Lower leg skin (tissue), 3 donors: ENCODE measurements at regions not wholly inside any gene's neighbourhood (a gene's known extent, or its start where the extent isn't known, plus 50 kb on each side); places are given as distances from the start of the nearest gene placed in this dataset.

Source experiments
- POLR2A ChIP-seq, 2 donors: fragments of 450-650 bp; IDR thresholded peaks; one replicate each; pipeline ENCODE4 v1.6.1; 2016 to 2017; ENCODE audit warnings: antibody characterized with exemption in 2 of 2, mild to moderate bottlenecking in 1 of 2, moderate library complexity in 1 of 2
- TF ChIP-seq, protein P1 (sequence below), 3 donors: fragments of 450-650 bp; IDR thresholded peaks; one replicate each; pipeline ENCODE4 v1.5.1; 2016; ENCODE audit warnings: antibody characterized with exemption in 3 of 3, mild to moderate bottlenecking in 3 of 3, moderate library complexity in 2 of 3

DNA sequence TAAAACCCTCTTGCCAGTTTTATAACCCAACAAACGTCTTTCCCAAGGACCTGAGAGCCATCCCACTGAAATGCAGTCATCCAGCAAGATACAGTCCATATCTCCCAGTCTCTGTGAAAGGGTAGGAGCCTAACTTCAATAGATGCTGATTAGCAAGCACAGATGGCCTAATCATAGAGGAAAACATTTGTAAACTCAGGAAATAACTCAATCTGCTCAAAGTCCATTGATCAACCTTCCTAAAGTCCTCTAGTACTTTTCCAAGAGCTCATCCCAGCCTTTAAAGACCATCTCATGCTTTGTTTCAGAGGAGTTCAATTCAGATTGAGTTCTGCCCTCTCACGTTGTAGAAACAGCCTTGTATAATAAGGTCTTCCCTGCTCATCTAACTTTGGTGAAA, 324.2 kb downstream of the MRPS30 start:
- TF ChIP-seq, protein P1, sequence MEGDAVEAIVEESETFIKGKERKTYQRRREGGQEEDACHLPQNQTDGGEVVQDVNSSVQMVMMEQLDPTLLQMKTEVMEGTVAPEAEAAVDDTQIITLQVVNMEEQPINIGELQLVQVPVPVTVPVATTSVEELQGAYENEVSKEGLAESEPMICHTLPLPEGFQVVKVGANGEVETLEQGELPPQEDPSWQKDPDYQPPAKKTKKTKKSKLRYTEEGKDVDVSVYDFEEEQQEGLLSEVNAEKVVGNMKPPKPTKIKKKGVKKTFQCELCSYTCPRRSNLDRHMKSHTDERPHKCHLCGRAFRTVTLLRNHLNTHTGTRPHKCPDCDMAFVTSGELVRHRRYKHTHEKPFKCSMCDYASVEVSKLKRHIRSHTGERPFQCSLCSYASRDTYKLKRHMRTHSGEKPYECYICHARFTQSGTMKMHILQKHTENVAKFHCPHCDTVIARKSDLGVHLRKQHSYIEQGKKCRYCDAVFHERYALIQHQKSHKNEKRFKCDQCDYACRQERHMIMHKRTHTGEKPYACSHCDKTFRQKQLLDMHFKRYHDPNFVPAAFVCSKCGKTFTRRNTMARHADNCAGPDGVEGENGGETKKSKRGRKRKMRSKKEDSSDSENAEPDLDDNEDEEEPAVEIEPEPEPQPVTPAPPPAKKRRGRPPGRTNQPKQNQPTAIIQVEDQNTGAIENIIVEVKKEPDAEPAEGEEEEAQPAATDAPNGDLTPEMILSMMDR (IDR thresholded peaks at IDR 0.05) = no peak
- no peak for TF ChIP-seq POLR2A (IDR thresholded peaks at IDR 0.05)
